AML-193 (cell line): ENCODE measurements at regions not wholly inside any gene's neighbourhood (a gene's known extent, or its start where the extent isn't known, plus 50 kb on each side); places are given as distances from the start of the nearest gene placed in this dataset.
"Not testable (repeated sequence)": the region's sequence is repeated elsewhere in the genome, so short reads cannot be mapped to it uniquely, and the experiment has no call there.

Experiments
- DNase-seq, 2 experiments: peaks; one replicate each; lab custom pipeline; 2025; lab: John Stamatoyannopoulos, UW

DNA sequence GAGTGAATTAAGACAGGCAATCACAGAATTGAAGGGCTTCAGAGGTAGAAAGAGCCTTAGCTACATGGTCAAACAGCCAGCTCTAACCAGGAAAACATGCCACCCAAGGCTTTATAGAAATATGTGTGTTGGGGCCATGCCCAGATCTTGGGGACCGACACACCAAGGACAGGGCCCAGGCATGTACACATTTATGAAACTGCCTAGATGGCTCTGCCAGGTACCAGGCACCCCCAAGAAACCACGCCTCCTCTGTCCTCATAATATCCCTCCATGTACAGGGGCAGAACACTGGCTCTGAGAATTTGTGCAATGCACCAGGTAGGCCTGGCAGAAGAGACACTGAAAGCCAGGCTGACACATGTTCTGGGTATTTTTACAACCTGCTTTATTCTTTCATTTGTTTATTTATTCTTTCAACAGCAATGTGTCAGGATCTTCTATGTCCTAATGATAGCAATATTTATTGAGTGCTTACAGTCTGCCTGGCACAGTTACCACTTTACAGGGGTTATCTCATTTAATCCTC is 137.9 kb upstream of the LSM14A start:
- DNase-seq = no peak

DNA sequence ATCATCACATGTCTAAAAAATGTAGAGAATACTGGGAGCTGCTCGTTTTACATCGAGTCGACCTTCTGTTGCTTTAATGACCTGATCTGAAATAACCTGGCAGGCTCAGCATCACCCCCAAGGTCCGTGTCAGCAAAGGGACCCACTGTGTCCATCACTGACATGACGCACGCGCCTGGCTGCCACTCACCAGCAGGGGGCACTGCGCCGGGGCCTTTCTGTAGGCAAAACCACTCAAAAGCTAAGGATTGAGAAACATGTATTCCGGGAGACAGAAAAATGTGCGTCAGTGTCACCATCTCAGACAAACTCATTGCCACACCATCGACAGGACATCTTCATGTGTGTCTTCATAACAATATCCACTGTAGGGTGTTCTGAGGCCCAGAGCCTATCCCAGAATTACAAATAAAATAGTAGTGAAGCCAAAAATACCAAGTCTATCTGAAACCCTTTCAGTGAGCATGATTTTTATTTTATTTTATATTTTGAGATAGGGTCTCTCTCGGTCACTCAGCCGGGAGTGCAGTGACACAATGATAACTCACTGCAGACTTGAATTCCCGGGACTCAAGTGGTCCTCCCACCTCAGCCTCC is 130.3 kb upstream of the LSM14A start:
- DNase-seq = peak; percentile 48 to 52

- no peak for DNase-seq
These were observed 128.3 kb upstream of the LSM14A start for GRCh38 chr19:34044021-34044420.

- no peak for DNase-seq
These were observed 122.4 kb upstream of the LSM14A start for GRCh38 chr19:34049944-34050343.

- not testable (repeated sequence) for DNase-seq
These were observed 121.9 kb upstream of the LSM14A start for GRCh38 chr19:34050430-34050829.

- DNase-seq = no peak
These were observed 121.0 kb upstream of the LSM14A start for GRCh38 chr19:34051255-34051654.

- no peak for DNase-seq
These were observed 115.1 kb upstream of the LSM14A start for GRCh38 chr19:34057155-34057554.

DNA sequence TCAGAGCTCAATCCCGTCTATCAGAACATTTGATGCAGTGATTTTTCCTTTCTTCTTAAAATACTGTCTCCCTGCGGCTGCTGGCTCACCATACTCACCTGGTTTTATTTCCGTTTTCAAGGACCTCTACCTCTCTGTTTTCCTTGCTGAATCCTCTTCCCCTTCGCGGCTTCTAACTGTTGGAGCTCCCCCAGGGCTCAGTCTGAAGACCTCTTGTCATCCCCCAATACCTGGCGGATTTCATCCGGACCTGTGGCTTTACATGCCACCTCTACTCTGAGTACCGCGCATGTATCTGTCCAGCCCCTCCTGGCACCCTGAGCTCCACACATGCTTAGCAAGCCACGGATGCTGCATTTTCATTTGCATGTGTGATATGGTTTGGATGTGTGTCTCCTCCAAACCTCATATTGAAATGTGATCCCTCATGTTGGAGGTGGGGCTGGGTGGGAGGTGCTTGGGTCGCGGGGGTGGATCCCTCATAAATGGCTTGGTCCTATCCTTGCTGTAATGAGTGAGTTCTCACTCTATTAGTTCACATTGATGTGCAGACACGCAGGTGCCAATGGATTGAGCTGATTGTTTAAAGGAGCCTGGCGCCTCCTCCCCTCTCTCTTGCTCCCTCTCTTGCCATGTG is 106.2 kb upstream of the LSM14A start:
- DNase-seq = no peak

DNA sequence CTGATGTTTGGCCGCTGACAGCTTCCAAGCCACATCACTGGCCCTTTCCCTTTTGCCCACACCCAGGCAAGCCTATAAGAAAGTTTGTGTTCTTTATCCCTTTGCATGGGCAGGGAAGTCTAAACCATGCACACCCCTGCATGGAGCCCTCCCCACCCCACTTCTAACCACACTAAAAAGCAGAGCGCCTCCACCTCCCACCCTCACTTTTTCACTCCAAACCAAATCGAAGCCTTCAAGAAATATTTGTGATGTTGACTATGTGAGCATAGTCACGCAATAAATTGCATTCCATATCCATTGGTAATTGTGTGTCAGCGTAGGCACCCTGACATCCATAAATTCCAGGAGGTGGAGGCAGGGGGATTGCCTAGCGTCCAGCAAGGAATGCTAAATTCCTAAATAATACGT is 104.4 kb upstream of the LSM14A start:
- no peak for DNase-seq

- no peak for DNase-seq
These were observed 96.6 kb upstream of the LSM14A start for GRCh38 chr19:34075661-34076091.

DNA sequence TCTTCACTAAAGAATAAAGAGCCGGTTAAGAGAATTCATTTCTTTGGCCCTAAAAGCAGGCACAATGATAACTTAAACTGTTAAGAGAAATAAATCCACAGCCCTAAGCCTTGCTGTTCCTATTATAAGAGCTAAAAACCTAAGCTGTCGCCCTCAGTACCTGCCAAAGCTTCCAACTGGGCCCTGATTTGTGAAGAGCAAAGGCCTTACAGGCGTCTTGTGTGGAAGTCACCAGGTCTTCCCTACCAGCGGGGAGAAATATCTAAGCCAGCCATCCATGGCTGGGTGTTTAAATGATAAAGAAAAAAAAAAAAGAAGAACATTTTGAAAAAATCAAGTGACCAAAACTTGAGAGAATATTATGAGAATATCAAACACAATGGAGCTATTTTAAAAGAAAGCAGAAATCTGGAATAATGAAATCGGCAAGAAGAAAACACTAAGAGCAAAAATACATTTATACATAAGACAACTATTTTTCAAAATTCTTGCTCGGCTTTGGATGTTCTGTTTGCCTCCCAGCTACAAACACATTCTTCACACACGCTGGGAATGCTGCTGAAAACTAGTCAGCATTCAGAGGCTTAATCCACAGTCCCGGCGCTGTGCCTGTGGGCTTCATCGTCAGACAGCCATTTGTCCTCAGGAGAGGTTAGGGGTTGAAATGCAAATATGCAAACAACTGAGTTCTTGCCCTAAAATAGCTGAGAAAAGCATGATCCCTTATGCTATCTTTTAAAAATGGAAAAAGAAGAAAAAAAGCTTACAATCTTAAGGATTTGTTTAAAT is 89.8 kb upstream of the LSM14A start:
- no peak for DNase-seq

DNA sequence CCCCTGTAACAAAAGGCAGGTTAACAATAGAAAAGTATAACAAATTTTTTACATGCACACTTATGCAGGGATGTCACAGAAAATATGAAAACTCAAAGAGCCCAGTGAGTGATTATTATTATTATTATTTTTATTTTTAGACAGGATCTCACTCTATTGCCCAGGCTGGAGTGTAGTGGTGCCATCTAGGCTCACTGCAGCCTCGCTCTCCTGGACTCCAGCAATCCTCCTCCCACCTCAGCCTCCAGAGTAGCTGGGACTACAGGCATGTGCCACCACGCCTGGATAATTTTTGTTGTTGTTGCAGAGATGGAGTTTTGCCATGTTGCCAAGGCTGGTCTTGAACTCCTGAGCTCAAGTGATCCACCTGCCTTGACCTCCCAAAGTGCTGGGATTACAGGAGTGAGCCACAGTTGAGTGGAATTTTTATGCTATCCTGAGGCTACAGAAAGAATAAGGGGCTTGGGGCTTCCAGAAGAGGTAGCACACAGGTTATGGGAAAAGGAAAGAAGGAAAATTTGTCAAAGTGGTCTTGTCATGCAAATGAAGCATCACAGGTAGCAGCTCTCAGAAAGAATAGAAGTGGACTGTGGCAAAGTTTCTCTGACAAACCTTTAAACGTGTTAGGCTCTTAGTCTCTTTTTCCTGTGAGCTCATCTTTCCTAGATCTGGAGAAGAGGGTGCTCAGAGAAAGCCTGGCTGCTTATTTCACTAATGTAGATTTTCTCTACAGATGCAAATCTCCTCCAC is 87.7 kb upstream of the LSM14A start:
- DNase-seq = no peak

DNA sequence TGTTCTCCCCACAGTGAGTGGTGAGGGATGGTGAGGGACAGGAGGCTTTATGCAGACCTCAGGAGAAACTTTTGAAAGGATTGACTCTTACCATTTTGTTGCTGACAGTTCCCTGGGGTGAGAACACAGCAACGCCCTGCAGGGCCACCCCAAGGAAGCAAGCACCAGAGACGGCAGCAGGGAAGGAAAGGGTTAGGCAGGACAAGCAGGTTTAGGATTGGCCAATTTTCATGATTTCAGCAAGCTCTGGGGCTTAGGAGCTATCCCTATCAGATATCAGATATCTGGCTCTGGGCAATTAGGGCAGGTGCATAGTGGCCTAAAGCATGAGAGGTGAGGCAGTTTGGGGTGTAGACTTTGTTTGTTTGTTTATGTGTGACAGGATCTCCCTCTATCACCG is 87.0 kb upstream of the LSM14A start:
- DNase-seq = no peak

DNA sequence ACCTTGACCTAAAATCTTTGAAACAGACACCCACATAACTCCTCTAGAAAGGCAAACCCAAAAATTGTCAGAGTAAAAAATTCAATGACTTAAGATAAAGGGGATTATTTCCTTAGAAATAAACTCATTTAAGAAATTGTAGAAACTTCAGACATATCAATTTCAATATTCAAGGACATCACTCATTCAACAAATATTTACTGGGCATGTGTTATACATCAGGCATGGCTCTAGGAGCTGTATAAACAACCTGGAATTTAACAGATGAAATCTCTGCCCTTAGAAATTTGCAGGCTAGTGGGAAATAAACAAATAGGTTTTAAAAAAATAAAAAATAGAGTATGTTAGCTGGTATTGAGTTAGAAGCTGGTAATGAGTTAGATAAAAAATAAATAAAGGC is 84.0 kb upstream of the LSM14A start:
- DNase-seq = no peak

GRCh38 chr19:34089566-34089965 is 82.7 kb upstream of the LSM14A start:
- DNase-seq = no peak

- DNase-seq = no peak
These were observed 77.3 kb upstream of the LSM14A start for GRCh38 chr19:34094960-34095359.

DNA sequence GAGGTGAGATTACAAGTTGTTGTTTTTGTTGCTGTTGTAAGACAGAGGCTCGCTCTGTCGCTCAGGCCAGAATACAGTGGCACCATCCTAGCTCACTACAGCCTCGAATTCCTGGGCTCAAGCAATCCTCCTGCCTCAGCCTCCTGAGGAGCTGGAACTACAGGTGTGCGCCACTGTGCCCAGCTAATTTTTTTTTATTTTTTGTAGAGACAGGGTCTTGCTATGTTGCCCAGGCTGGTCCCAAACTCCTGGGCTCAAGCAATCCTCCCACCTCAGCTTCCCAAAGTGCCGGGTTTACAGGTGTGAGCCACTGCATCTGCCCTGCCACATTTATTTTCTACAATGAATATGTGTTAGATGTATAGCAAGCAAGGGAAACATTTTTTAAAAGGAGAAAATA is 76.9 kb upstream of the LSM14A start:
- DNase-seq = not testable (repeated sequence)

GRCh38 chr19:34096020-34096915 is 76.0 kb upstream of the LSM14A start:
- peak; percentile 53 to 56 for DNase-seq

DNA sequence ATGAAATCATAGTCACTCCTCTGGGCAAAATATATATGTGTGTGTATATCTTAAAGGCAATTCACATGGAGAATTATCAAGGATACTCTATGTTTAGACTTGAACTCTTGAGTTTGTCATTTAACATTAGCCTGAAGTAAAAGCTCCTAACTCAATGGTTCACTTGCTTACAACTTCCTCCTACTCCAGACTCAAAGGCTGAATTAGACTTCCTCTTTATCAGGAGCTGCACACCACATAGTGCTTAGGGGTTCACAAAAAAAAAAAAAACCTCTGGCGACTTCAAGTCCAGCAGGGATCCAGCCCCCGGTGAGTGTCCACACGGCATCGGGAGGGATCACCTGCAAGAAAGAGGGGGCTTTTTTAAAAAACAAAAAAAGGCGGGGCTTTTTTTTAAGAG is 68.2 kb upstream of the LSM14A start:
- peak; percentile 51 to 71 for DNase-seq

- DNase-seq = no peak
These were observed 67.7 kb upstream of the LSM14A start for GRCh38 chr19:34104557-34104956.

GRCh38 chr19:34109596-34109995 is 62.7 kb upstream of the LSM14A start:
- no peak for DNase-seq
